ENCODE measurements at regions not wholly inside any gene's neighbourhood (a gene's known extent, or its start where the extent isn't known, plus 50 kb on each side); places are given as distances from the start of the nearest gene placed in this dataset.

- H3K36me3 ChIP-seq (ENCODE audit: control insufficient read depth in 2 of 2, insufficient read depth in 2 of 2, low read length in 1 of 2) = no peaks in the 10 kb centered on the region
- SMC1A ChIA-PET (ENCODE audit: uncharacterized antibody, unreplicated experiment) = no interaction called here
- RAD21 ChIA-PET (ENCODE audit: unreplicated experiment) = no interaction called here
- no peaks in the 10 kb centered on the region for H3K9me3 ChIP-seq (replicated peaks; ENCODE audit: control insufficient read depth, insufficient read depth, low read length)
- no peaks in the 10 kb centered on the region for H3K4me1 ChIP-seq (ENCODE audit: control insufficient read depth, insufficient read depth, low read length)
- H3K79me2 ChIP-seq (ENCODE audit: control insufficient read depth, insufficient read depth, low read length) = no peaks in the 10 kb centered on the region
- FAIRE-seq (no peak), DNase-seq (ENCODE audit: low read depth, low spot score) (no peak), ATAC-seq (no peak)
- no peaks in the 10 kb centered on the region; a peak in 1 of 4 replicates for H3K27me3 ChIP-seq (replicated peaks in 1 of 2; ENCODE audit: control insufficient read depth in 2 of 2, insufficient read depth in 2 of 2, low read length in 1 of 2)
- H4K20me1 ChIP-seq (ENCODE audit: control insufficient read depth, insufficient read depth) = no peaks in the 10 kb centered on the region
- no TSS peak for BruUV-seq (replicated peaks)
- no peak overlapping the region for H2AFZ ChIP-seq (ENCODE audit: control insufficient read depth, low read depth, low read length)
- CTCF ChIA-PET = no interaction called here
- POLR2A ChIA-PET = no interaction called here
- H3K9ac ChIP-seq (ENCODE audit: control insufficient read depth, insufficient read depth, low read length) = no peak overlapping the region
- H3K4me2 ChIP-seq (ENCODE audit: control insufficient read depth, insufficient read depth) = no peak overlapping the region
- TF ChIP-seq STAT3 (IDR thresholded peaks at IDR 0.05; ENCODE audit: low read depth, low read length) (no peak), ZBED1 (IDR thresholded peaks at IDR 0.05; ENCODE audit: borderline replicate concordance) (no peak), SRF (IDR thresholded peaks at IDR 0.05; ENCODE audit: low read depth in 2 of 2, low read length in 2 of 2) (no peak), PML (IDR thresholded peaks at IDR 0.05; ENCODE audit: low read length) (no peak), NR2F1 (conservative IDR thresholded peaks at IDR 0.05) (no peak), WRNIP1 (IDR thresholded peaks at IDR 0.05; ENCODE audit: borderline replicate concordance, low read depth, low read length) (no peak)
- no peak overlapping the region for H3K27ac ChIP-seq (ENCODE audit: control insufficient read depth, insufficient read depth)
- no peak overlapping the region for H3K4me3 ChIP-seq
- in situ Hi-C loops (cut with MboI) = no loop called here
- intact Hi-C loops (cut with micrococcal nuclease; ENCODE audit: unreplicated experiment) = no loop called here
Observed at GRCh38 chr4:125849869-125850268, 535.1 kb downstream of the FAT4 start.

- Histone ChIP-seq H3K4me2 (ENCODE audit: control insufficient read depth, insufficient read depth) (no peak overlapping the region), H4K20me1 (ENCODE audit: control insufficient read depth, insufficient read depth) (no peaks in the 10 kb centered on the region), H3K36me3 (ENCODE audit: control insufficient read depth in 2 of 2, insufficient read depth in 2 of 2, low read length in 1 of 2) (no peaks in the 10 kb centered on the region), H3K4me1 (ENCODE audit: control insufficient read depth, insufficient read depth, low read length) (no peaks in the 10 kb centered on the region), H3K4me3 (no peak overlapping the region), H2AFZ (ENCODE audit: control insufficient read depth, low read depth, low read length) (no peak overlapping the region), H3K9ac (ENCODE audit: control insufficient read depth, insufficient read depth, low read length) (no peak overlapping the region), H3K9me3 (replicated peaks; ENCODE audit: control insufficient read depth, insufficient read depth, low read length) (no peaks in the 10 kb centered on the region), H3K79me2 (ENCODE audit: control insufficient read depth, insufficient read depth, low read length) (no peaks in the 10 kb centered on the region), H3K27me3 (replicated peaks in 1 of 2; ENCODE audit: control insufficient read depth in 2 of 2, insufficient read depth in 2 of 2, low read length in 1 of 2) (no peaks in the 10 kb centered on the region), H3K27ac (ENCODE audit: control insufficient read depth, insufficient read depth) (no peak overlapping the region)
- in situ Hi-C loops (cut with MboI) = no loop called here
- ATAC-seq (no peak), DNase-seq (ENCODE audit: low read depth, low spot score) (no peak), FAIRE-seq (no peak)
- ChIA-PET RAD21 (ENCODE audit: unreplicated experiment) (no interaction called here), SMC1A (ENCODE audit: uncharacterized antibody, unreplicated experiment) (interaction anchor here (0.6 to 1.0 kb wide), 4 partner anchors 13 to 346 kb away, joined by 3 to 4 read pairs (median 3); no protein-coding TSS in a partner anchor), CTCF (no interaction called here), POLR2A (no interaction called here)
- WGBS (ENCODE audit: insufficient coverage, insufficient replicate concordance, low lambda C conversion rate, missing lambda C conversion rate) = 8% methylated on average over 4 of the region's 4 CpGs
- intact Hi-C loops (cut with micrococcal nuclease; ENCODE audit: unreplicated experiment) = no loop called here
- no peak for TF ChIP-seq ZNF207 (IDR thresholded peaks at IDR 0.05; ENCODE audit: borderline replicate concordance)
- TF ChIP-seq RAD51 (IDR thresholded peaks at IDR 0.05) = peak; percentile 41; the same call in 1 of the 2 replicates
- TF ChIP-seq LARP7 (IDR thresholded peaks at IDR 0.05) = no peak
- TF ChIP-seq IRF3 (IDR thresholded peaks at IDR 0.05) = no peak
- TF ChIP-seq RBBP5 (conservative IDR thresholded peaks at IDR 0.05) = no peak
- no peak for TF ChIP-seq SPI1 (IDR thresholded peaks at IDR 0.05; ENCODE audit: borderline replicate concordance, insufficient read depth, low read depth, low read length)
- no TSS peak for BruUV-seq (replicated peaks)
Observed at GRCh38 chr4:125891597-125892258, 577.0 kb downstream of the FAT4 start.
